ENCODE measurements at regions not wholly inside any gene's neighbourhood (a gene's known extent, or its start where the extent isn't known, plus 50 kb on each side); places are given as distances from the start of the nearest gene placed in this dataset.

DNA sequence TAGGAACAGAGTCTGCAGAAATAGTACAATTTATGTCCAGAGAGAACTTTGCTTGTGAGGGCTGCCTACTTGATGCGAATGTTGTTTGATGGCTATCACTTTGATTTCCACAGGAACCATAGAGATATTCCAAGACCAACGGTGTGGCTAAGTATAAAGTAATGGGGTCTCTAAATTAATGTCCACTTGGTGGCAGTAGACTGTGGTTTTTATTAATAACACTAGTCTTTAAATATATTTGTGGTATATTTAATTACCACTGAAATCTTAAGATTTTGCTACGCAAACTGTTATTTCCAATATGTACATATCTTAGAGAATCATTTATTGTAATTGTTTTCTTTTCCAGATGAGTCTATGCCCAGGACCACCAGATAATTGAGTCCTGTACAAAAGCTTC, 647.9 kb downstream of the PLA2G4A start:
- TF ChIP-seq, protein P1, sequence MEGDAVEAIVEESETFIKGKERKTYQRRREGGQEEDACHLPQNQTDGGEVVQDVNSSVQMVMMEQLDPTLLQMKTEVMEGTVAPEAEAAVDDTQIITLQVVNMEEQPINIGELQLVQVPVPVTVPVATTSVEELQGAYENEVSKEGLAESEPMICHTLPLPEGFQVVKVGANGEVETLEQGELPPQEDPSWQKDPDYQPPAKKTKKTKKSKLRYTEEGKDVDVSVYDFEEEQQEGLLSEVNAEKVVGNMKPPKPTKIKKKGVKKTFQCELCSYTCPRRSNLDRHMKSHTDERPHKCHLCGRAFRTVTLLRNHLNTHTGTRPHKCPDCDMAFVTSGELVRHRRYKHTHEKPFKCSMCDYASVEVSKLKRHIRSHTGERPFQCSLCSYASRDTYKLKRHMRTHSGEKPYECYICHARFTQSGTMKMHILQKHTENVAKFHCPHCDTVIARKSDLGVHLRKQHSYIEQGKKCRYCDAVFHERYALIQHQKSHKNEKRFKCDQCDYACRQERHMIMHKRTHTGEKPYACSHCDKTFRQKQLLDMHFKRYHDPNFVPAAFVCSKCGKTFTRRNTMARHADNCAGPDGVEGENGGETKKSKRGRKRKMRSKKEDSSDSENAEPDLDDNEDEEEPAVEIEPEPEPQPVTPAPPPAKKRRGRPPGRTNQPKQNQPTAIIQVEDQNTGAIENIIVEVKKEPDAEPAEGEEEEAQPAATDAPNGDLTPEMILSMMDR (conservative IDR thresholded peaks at IDR 0.05; ENCODE audit: low read length) = peak; percentile 70
- TF ChIP-seq EZH2phosphoT487 (IDR thresholded peaks at IDR 0.05; ENCODE audit: borderline replicate concordance, low read depth, low read length) = no peak

Measured in OCI-LY7 (cell line).